Hepatocyte (in vitro differentiated cells): ENCODE measurements at regions not wholly inside any gene's neighbourhood (a gene's known extent, or its start where the extent isn't known, plus 50 kb on each side); places are given as distances from the start of the nearest gene placed in this dataset.

ENCODE experiments used
- EZH2 ChIP-seq: fragments of 200-600 bp; sonication (generic); IDR thresholded peaks from 2 replicates; pipeline ENCODE4 v1.6.1; 2016; ENCODE audit warnings: antibody characterized with exemption, mild to moderate bottlenecking, borderline replicate concordance
- EZH2phosphoT487 ChIP-seq: fragments of 200-600 bp; sonication (generic); IDR thresholded peaks from one replicate; pipeline ENCODE4 v1.6.1; 2018; ENCODE audit warnings: antibody characterized with exemption, mild to moderate bottlenecking, low read depth, moderate library complexity; ENCODE audit not compliant: unreplicated experiment, severe bottlenecking
- TF ChIP-seq, protein P1 (sequence below): fragments of 200-600 bp; sonication (generic); IDR thresholded peaks from 2 replicates; pipeline ENCODE4 v1.5.1; 2016; ENCODE audit warnings: antibody characterized with exemption, mild to moderate bottlenecking; ENCODE audit not compliant: poor library complexity

DNA sequence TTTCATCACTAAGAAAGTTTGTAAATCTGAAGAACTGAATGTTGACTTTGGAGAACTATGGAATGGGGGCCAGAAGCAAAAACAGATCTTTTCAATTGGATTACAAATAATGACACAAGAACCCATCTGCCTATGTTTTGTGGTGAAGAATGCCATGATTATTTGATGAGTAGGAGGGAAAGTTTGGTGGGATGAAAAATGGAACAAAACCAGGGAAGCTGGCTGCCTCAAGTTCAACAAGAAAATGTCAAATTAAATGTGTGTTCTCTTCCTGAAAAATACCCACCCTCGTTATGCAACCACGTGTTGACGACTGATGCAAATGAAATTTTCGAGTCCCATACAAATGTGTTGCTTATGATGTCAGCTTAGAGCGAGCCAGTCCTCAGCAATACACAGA is 208.5 kb downstream of the GPR37 start:
- TF ChIP-seq EZH2 (no peak), EZH2phosphoT487 (no peak)
- TF ChIP-seq, protein P1, sequence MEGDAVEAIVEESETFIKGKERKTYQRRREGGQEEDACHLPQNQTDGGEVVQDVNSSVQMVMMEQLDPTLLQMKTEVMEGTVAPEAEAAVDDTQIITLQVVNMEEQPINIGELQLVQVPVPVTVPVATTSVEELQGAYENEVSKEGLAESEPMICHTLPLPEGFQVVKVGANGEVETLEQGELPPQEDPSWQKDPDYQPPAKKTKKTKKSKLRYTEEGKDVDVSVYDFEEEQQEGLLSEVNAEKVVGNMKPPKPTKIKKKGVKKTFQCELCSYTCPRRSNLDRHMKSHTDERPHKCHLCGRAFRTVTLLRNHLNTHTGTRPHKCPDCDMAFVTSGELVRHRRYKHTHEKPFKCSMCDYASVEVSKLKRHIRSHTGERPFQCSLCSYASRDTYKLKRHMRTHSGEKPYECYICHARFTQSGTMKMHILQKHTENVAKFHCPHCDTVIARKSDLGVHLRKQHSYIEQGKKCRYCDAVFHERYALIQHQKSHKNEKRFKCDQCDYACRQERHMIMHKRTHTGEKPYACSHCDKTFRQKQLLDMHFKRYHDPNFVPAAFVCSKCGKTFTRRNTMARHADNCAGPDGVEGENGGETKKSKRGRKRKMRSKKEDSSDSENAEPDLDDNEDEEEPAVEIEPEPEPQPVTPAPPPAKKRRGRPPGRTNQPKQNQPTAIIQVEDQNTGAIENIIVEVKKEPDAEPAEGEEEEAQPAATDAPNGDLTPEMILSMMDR = no peak
